Activated T-cell treated with anti-CD3 and anti-CD28 coated beads, Interleukin-2, amount 50 U/mL, for 24 hours (primary cell): ENCODE measurements at regions not wholly inside any gene's neighbourhood (a gene's known extent, or its start where the extent isn't known, plus 50 kb on each side); places are given as distances from the start of the nearest gene placed in this dataset.

Source experiments
- DNase-seq: peaks from one replicate; pipeline ENCODE4 v3.0.0-alpha.2; 2020
- H3K27ac Mint-ChIP-seq: 2 replicates; pipeline ENCODE4 v1.8.0; 2020; ENCODE audit warnings: mild to moderate bottlenecking, mixed read lengths
- H3K27me3 Mint-ChIP-seq: 2 replicates; pipeline ENCODE4 v1.8.0; 2020; ENCODE audit warnings: mixed read lengths
- H3K36me3 Mint-ChIP-seq: 2 replicates; pipeline ENCODE4 v1.8.0; 2020; ENCODE audit warnings: low read depth, mixed read lengths
- H3K4me1 Mint-ChIP-seq: 2 replicates; pipeline ENCODE4 v1.8.0; 2020; ENCODE audit warnings: low read depth, mixed read lengths
- H3K4me3 Mint-ChIP-seq: 2 replicates; pipeline ENCODE4 v1.8.0; 2020; ENCODE audit warnings: mild to moderate bottlenecking, moderate library complexity, mixed read lengths
- H3K9me3 Mint-ChIP-seq: 2 replicates; pipeline ENCODE4 v1.8.0; 2020; ENCODE audit warnings: mixed read lengths

DNA sequence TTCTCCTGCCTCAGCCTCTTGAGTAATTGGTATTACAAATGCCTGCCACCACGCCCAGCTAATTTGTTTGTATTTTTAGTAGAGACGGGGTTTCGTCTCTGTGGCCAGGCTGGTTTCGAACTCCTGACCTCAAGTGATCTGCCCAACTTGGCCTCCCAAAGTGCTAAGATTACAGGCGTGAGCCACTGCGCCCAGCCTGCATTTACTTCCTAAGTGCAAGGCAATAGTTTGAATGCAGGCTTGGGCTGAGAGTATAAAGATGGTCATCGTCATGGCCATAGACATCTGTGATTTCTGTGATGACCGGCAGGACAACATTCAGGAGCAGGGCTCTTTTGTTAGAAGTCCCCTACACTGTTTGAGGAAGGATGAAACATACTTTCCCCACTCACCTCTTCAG is 393.9 kb upstream of the SHH start:
- Mint-ChIP-seq H3K9me3 (no peaks in the 10 kb centered on the region), H3K36me3 (no peaks in the 10 kb centered on the region), H3K4me3 (no peak overlapping the region)

DNA sequence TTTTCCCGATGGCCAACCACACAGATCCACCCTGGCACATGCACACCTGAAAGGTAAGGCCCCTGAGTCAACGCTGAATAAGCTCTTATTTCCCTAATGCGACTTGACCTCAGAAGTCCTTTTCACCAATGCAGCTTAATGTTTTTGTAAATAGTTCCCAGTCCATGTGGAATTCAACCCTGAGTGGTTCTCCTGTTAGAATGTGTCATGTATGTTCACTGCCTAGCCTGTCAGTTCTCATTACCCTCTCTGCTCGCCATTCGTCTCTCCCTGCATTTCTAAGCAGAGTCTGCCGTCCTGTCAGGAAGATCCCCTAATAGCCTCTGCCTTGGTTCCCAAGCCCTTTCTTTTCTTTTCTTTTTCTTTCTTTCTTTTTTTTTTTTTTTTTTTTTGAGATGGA is 392.6 kb upstream of the SHH start:
- peaks cover 4% of the 10 kb centered on the region for H3K27me3 Mint-ChIP-seq
- no peak overlapping the region for H3K27ac Mint-ChIP-seq
- no peaks in the 10 kb centered on the region for H3K9me3 Mint-ChIP-seq
- H3K36me3 Mint-ChIP-seq = no peaks in the 10 kb centered on the region
- H3K4me1 Mint-ChIP-seq = no peaks in the 10 kb centered on the region
- no peak for DNase-seq
- H3K4me3 Mint-ChIP-seq = no peak overlapping the region

More for the DNA sequence above, 393.9 kb upstream of the SHH start:
- no peak overlapping the region for H3K27ac Mint-ChIP-seq
- DNase-seq = no peak
- no peaks in the 10 kb centered on the region for H3K4me1 Mint-ChIP-seq
- H3K27me3 Mint-ChIP-seq = peaks cover 4% of the 10 kb centered on the region

- no peak for DNase-seq
- Mint-ChIP-seq H3K4me1 (no peaks in the 10 kb centered on the region), H3K36me3 (no peaks in the 10 kb centered on the region), H3K27me3 (peaks cover 4% of the 10 kb centered on the region), H3K27ac (no peak overlapping the region), H3K9me3 (no peaks in the 10 kb centered on the region), H3K4me3 (no peak overlapping the region)
These were observed 391.7 kb upstream of the SHH start for GRCh38 chr7:156203923-156204322.

GRCh38 chr7:156198277-156198676 is 386.0 kb upstream of the SHH start:
- no peaks in the 10 kb centered on the region for H3K9me3 Mint-ChIP-seq
- peaks cover 7% of the 10 kb centered on the region for H3K27me3 Mint-ChIP-seq
- no peak for DNase-seq
- H3K36me3 Mint-ChIP-seq = no peaks in the 10 kb centered on the region
- H3K4me1 Mint-ChIP-seq = no peaks in the 10 kb centered on the region
- no peak overlapping the region for H3K4me3 Mint-ChIP-seq
- H3K27ac Mint-ChIP-seq = no peak overlapping the region

- H3K27me3 Mint-ChIP-seq = peaks cover 7% of the 10 kb centered on the region
- H3K4me1 Mint-ChIP-seq = no peaks in the 10 kb centered on the region
- no peak overlapping the region for H3K27ac Mint-ChIP-seq
- DNase-seq = no peak
- no peak overlapping the region for H3K4me3 Mint-ChIP-seq
- no peaks in the 10 kb centered on the region for H3K9me3 Mint-ChIP-seq
- H3K36me3 Mint-ChIP-seq = no peaks in the 10 kb centered on the region
These were observed 384.4 kb upstream of the SHH start for GRCh38 chr7:156196649-156197048.

DNA sequence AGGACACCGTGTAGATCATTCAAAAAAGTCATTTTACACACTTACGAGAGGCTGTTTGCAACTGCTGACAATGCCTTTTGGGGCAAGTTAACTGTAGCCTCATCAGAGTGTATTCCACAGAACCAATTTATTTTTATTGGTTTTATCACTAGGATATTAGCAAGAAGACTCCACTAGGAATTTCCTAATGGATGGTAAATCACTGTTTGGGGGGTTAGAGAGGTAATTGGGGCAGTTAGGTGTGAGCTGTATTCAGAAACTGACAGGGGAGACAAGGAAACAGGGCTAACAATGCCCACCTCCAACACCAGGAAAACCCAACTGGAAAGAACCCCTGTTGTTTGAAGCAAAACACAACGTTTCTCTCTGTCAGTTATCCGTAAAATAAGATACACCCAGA is 383.0 kb upstream of the SHH start:
- no peak overlapping the region for H3K27ac Mint-ChIP-seq
- H3K9me3 Mint-ChIP-seq = no peaks in the 10 kb centered on the region
- peaks cover 9% of the 10 kb centered on the region for H3K27me3 Mint-ChIP-seq
- H3K4me3 Mint-ChIP-seq = no peak overlapping the region
- H3K36me3 Mint-ChIP-seq = no peaks in the 10 kb centered on the region
- no peak for DNase-seq
- no peaks in the 10 kb centered on the region for H3K4me1 Mint-ChIP-seq

DNA sequence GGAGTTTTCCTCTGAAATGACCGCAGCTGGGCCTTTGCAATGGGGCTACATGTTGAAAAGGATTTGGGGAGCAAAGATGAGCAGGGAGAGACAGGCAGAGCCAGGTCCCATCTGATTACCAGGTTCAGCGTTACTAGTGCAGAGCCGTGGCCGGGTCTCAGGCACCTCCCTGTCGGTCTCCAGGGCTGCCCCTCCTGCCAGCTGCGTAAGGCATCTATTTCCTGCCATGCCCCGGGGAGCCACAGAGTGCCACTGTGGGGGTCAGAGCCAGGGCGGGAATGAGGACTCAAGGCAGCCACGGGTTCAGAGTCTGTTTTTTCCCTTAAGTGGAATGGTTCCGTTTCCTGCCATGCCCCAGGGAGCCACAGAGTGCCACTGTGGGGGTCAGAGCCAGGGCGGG is 382.6 kb upstream of the SHH start:
- Mint-ChIP-seq H3K4me1 (no peaks in the 10 kb centered on the region), H3K4me3 (no peak overlapping the region), H3K27me3 (peaks cover 13% of the 10 kb centered on the region), H3K36me3 (no peaks in the 10 kb centered on the region), H3K27ac (no peak overlapping the region), H3K9me3 (no peaks in the 10 kb centered on the region)
- no peak for DNase-seq

DNA sequence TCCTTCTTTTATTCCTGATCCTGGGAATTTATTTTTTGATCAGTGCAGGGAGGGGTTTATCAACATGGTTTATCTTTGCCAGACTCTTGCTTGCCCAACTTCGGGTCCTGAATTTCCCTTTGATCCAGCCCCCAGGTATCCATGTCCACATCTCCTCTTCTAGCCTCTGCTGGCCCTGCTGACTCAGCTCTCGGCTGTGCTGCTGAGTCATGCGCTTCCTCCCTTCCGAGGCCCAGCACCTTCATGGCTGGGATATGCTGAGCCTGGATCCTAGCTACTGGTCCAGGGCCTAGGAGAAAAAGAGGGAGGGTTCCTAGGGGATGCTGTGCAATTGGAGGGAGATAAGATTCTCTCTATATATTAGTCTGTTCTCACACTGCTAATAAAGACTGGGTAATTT is 380.7 kb upstream of the SHH start:
- no peaks in the 10 kb centered on the region for H3K9me3 Mint-ChIP-seq
- H3K4me1 Mint-ChIP-seq = no peaks in the 10 kb centered on the region
- H3K27ac Mint-ChIP-seq = no peak overlapping the region
- peaks cover 17% of the 10 kb centered on the region for H3K27me3 Mint-ChIP-seq
- DNase-seq = no peak
- no peak overlapping the region for H3K4me3 Mint-ChIP-seq
- H3K36me3 Mint-ChIP-seq = no peaks in the 10 kb centered on the region

DNA sequence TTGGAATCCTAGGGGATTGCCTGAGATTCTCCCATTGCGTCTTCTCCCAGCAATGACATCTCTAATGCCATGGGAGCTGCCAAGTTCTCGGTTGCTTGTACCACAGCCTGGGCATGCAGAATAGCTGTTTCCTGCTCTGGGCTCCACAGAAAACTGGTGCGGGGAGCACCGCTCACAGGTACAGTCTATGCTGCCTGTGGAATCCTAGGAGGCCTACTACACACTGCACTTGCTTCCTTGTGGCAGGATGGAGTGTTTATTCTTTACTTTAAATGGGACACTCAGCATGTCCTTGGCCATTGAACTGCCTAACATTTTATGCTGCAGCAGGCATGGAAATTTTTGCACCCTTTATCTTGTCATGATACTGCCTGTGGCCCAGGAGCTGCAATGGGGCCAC is 378.8 kb upstream of the SHH start:
- Mint-ChIP-seq H3K27me3 (peaks cover 17% of the 10 kb centered on the region), H3K4me1 (no peaks in the 10 kb centered on the region), H3K9me3 (peaks cover 2% of the 10 kb centered on the region), H3K4me3 (no peak overlapping the region), H3K27ac (no peak overlapping the region), H3K36me3 (no peaks in the 10 kb centered on the region)
- no peak for DNase-seq

DNA sequence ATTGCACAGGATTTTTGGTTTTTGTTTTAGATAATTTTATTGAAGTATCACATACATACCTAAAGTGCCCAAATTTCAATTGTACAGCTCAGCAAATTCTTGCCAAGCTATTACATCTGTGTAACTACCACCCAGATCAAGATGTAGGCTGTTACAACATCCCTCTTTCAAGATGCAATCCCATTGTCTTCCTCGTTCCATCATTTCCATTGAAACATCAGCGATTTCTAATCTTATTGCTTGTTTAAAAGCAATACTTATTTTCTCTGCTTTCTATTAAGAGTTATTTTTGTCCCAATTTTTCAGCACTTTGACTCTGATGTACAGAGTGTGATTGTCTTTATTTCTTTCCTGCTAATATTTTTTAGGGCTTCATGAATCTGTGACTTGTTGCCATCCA is 372.8 kb upstream of the SHH start:
- Mint-ChIP-seq H3K4me1 (no peaks in the 10 kb centered on the region), H3K9me3 (peaks cover 11% of the 10 kb centered on the region), H3K36me3 (no peaks in the 10 kb centered on the region), H3K4me3 (no peak overlapping the region), H3K27ac (no peak overlapping the region), H3K27me3 (peaks cover 13% of the 10 kb centered on the region)
- no peak for DNase-seq

DNA sequence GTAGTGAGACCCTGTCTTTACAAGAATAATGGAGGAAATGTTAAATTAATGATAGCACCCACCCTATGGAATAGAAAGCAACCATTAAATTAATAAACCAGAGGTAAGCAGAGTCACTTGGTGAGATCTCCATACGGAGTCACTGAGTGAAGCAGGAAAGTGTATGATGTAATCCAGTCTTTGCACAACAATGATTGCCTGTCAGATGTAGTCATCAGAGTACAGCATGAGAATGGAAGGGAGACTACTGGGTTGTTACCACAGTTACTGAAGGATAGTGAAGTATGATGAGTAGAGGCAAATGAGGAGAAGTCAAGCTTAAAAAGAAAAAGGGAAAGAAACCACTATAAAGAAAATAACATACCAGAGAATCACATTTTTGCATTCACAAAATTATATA is 371.9 kb upstream of the SHH start:
- H3K9me3 Mint-ChIP-seq = peaks cover 11% of the 10 kb centered on the region
- peaks cover 9% of the 10 kb centered on the region for H3K27me3 Mint-ChIP-seq
- H3K36me3 Mint-ChIP-seq = no peaks in the 10 kb centered on the region
- H3K27ac Mint-ChIP-seq = no peak overlapping the region
- no peak for DNase-seq
- no peak overlapping the region for H3K4me3 Mint-ChIP-seq
- no peaks in the 10 kb centered on the region for H3K4me1 Mint-ChIP-seq

DNA sequence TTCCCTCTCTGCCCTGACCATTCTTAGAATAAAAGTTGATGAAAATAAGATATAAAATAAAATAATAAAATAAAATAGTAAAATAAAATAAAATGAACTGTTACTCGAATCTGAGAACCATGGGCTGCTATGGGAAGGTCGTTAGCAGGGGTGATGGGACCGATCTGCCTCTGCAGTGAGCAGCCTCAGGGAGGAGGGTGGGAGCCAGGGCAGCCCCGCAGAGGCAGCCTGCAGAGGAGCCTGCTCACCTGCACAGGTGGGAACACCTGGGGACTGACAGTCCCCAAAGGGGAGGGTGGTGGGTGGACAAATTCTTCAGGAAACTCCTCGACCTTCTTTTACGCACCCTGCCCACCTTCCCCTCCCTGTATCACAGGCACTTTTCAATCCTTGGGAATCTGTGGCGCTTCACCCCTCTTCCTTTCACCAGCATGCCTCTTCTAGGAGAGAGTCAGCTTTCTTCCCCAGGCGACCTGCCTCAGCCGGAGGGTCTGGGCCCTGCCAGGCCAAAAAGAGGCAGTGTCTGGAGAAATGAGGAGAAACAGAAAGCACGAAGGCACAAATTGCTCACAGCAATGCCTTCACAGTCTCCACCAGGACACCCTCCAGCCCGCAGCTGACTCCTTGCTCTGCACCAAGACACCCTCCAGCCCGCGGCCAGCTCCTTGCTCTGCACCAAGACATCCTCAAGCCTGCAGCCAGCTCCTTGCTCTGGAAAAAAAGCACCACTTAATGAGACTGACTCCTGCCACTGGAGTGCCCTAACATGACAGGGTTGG is 368.4 kb upstream of the SHH start:
- DNase-seq = no peak
- no peak overlapping the region for H3K4me3 Mint-ChIP-seq
- peaks cover 9% of the 10 kb centered on the region for H3K27me3 Mint-ChIP-seq
- no peaks in the 10 kb centered on the region for H3K4me1 Mint-ChIP-seq
- H3K36me3 Mint-ChIP-seq = no peaks in the 10 kb centered on the region
- no peak overlapping the region for H3K27ac Mint-ChIP-seq
- peaks cover 6% of the 10 kb centered on the region for H3K9me3 Mint-ChIP-seq

GRCh38 chr7:156179872-156180390 is 367.7 kb upstream of the SHH start:
- H3K27ac Mint-ChIP-seq = no peak overlapping the region
- peaks cover 9% of the 10 kb centered on the region for H3K27me3 Mint-ChIP-seq
- no peaks in the 10 kb centered on the region for H3K4me1 Mint-ChIP-seq
- no peak for DNase-seq
- H3K9me3 Mint-ChIP-seq = no peaks in the 10 kb centered on the region
- H3K4me3 Mint-ChIP-seq = no peak overlapping the region
- no peaks in the 10 kb centered on the region for H3K36me3 Mint-ChIP-seq

DNA sequence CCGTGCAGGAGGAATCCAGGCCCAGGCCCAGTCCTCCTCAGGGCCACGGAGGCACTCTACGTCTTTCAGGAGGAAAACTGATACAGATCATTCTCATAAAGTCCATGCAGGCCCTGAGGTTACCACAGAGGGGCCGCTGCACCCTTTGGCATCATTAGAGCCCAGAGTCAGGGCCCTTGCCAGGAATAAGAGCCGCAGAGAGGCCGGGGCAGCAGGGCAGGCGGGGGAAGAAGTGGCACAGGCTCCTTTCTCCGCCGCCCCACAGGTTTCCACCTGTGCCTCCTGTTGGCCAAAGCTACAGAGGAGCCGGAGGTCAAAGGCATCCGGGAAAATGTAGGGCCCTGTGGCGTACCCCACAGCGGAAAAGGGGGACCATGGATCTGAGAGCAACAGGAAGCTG is 366.6 kb upstream of the SHH start:
- Mint-ChIP-seq H3K4me1 (no peaks in the 10 kb centered on the region), H3K27ac (no peak overlapping the region), H3K4me3 (no peak overlapping the region), H3K27me3 (peaks cover 9% of the 10 kb centered on the region), H3K9me3 (no peaks in the 10 kb centered on the region), H3K36me3 (no peaks in the 10 kb centered on the region)
- DNase-seq = no peak

- DNase-seq = no peak
- peaks cover 9% of the 10 kb centered on the region for H3K27me3 Mint-ChIP-seq
- H3K4me1 Mint-ChIP-seq = no peaks in the 10 kb centered on the region
- H3K27ac Mint-ChIP-seq = no peak overlapping the region
- no peaks in the 10 kb centered on the region for H3K36me3 Mint-ChIP-seq
- H3K9me3 Mint-ChIP-seq = no peaks in the 10 kb centered on the region
- H3K4me3 Mint-ChIP-seq = no peak overlapping the region
These were observed 366.0 kb upstream of the SHH start for GRCh38 chr7:156178214-156178613.
